HEK293 (cell line): ENCODE measurements at regions not wholly inside any gene's neighbourhood (a gene's known extent, or its start where the extent isn't known, plus 50 kb on each side); places are given as distances from the start of the nearest gene placed in this dataset.

ENCODE experiments used
- GFI1B ChIP-seq: fragments of 450-650 bp; formaldehyde crosslinking; IDR thresholded peaks from 2 replicates; pipeline ENCODE4 v1.5.1; 2016; ENCODE audit warnings: missing biosample characterization, missing genetic modification characterization
- GLIS1 ChIP-seq: fragments of 450-650 bp; formaldehyde crosslinking; IDR thresholded peaks from 2 replicates; pipeline ENCODE4 v1.5.1; 2016; ENCODE audit warnings: missing biosample characterization, missing genetic modification characterization
- HOXC10 ChIP-seq: sonication (generic); formaldehyde crosslinking; IDR thresholded peaks from 2 replicates; pipeline ENCODE4 v1.8.1; 2023; ENCODE audit warnings: mild to moderate bottlenecking, missing genetic modification reagents
- MZF1 ChIP-seq: fragments of 450-650 bp; formaldehyde crosslinking; IDR thresholded peaks from 2 replicates; pipeline ENCODE4 v1.5.1; 2017; ENCODE audit warnings: missing biosample characterization, missing genetic modification characterization, borderline replicate concordance
- OSR2 ChIP-seq: fragments of 450-650 bp; formaldehyde crosslinking; IDR thresholded peaks from 2 replicates; pipeline ENCODE4 v1.5.1; 2016; ENCODE audit warnings: missing biosample characterization, missing genetic modification characterization
- TRIM28 ChIP-seq: IDR thresholded peaks from 2 replicates; pipeline ENCODE4 v1.6.1; 2011; ENCODE audit warnings: low read length, control low read depth, borderline replicate concordance
- WT1 ChIP-seq: fragments of 450-650 bp; formaldehyde crosslinking; IDR thresholded peaks from 2 replicates; pipeline ENCODE4 v1.5.1; 2016; ENCODE audit warnings: missing biosample characterization, missing genetic modification characterization
- YY1 ChIP-seq: fragments of 450-650 bp; formaldehyde crosslinking; IDR thresholded peaks from 2 replicates; pipeline ENCODE4 v1.5.1; 2018; ENCODE audit warnings: missing biosample characterization, missing genetic modification characterization
- YY2 ChIP-seq: fragments of 450-650 bp; formaldehyde crosslinking; IDR thresholded peaks from 2 replicates; pipeline ENCODE4 v1.5.1; 2016; ENCODE audit warnings: missing biosample characterization, missing genetic modification characterization
- ZBTB1 ChIP-seq: fragments of 450-650 bp; formaldehyde crosslinking; IDR thresholded peaks from 2 replicates; pipeline ENCODE4 v1.5.1; 2016; ENCODE audit warnings: missing biosample characterization, missing genetic modification characterization
- ZBTB11 ChIP-seq: fragments of 450-650 bp; formaldehyde crosslinking; conservative IDR thresholded peaks from 2 replicates; pipeline ENCODE4 v1.5.1; 2016; ENCODE audit warnings: low read depth, missing biosample characterization, missing genetic modification characterization
- ZBTB20 ChIP-seq: fragments of 450-650 bp; formaldehyde crosslinking; IDR thresholded peaks from 2 replicates; pipeline ENCODE4 v1.5.1; 2016; ENCODE audit warnings: missing biosample characterization, missing genetic modification characterization
- ZBTB48 ChIP-seq: fragments of 450-650 bp; formaldehyde crosslinking; IDR thresholded peaks from 2 replicates; pipeline ENCODE4 v1.5.1; 2016; ENCODE audit warnings: missing biosample characterization, missing genetic modification characterization
- ZFP3 ChIP-seq: fragments of 450-650 bp; formaldehyde crosslinking; IDR thresholded peaks from 2 replicates; pipeline ENCODE4 v1.5.1; 2016; ENCODE audit warnings: low read depth, missing biosample characterization, missing genetic modification characterization
- ZNF112 ChIP-seq: fragments of 450-650 bp; formaldehyde crosslinking; IDR thresholded peaks from 2 replicates; pipeline ENCODE4 v1.5.0; 2017; ENCODE audit warnings: missing biosample characterization, missing genetic modification characterization
- ZNF132 ChIP-seq: fragments of 450-650 bp; formaldehyde crosslinking; IDR thresholded peaks from 2 replicates; pipeline ENCODE4 v1.5.1; 2017; ENCODE audit warnings: missing biosample characterization, missing genetic modification characterization, borderline replicate concordance
- ZNF146 ChIP-seq: fragments of 450-650 bp; formaldehyde crosslinking; IDR thresholded peaks from 2 replicates; pipeline ENCODE4 v1.5.1; 2016; ENCODE audit warnings: missing biosample characterization, missing genetic modification characterization
- ZNF202 ChIP-seq: fragments of 450-650 bp; formaldehyde crosslinking; IDR thresholded peaks from 2 replicates; pipeline ENCODE4 v1.5.1; 2016; ENCODE audit warnings: missing biosample characterization, missing genetic modification characterization, borderline replicate concordance
- ZNF324 ChIP-seq: fragments of 450-650 bp; formaldehyde crosslinking; IDR thresholded peaks from 2 replicates; pipeline ENCODE4 v1.5.1; 2016; ENCODE audit warnings: missing biosample characterization, missing genetic modification characterization
- ZNF391 ChIP-seq: fragments of 450-650 bp; formaldehyde crosslinking; IDR thresholded peaks from 2 replicates; pipeline ENCODE4 v1.5.1; 2016; ENCODE audit warnings: low read depth, missing biosample characterization, missing genetic modification characterization, borderline replicate concordance
- ZNF423 ChIP-seq: fragments of 450-650 bp; formaldehyde crosslinking; IDR thresholded peaks from 2 replicates; pipeline ENCODE4 v1.5.1; 2016; ENCODE audit warnings: missing biosample characterization, missing genetic modification characterization
- ZNF449 ChIP-seq: fragments of 450-650 bp; formaldehyde crosslinking; IDR thresholded peaks from 2 replicates; pipeline ENCODE4 v1.5.1; 2017; ENCODE audit warnings: missing biosample characterization, mild to moderate bottlenecking, missing genetic modification characterization, moderate library complexity
- ZNF513 ChIP-seq: fragments of 450-650 bp; IDR thresholded peaks from 2 replicates; pipeline ENCODE4 v1.5.1; 2018; ENCODE audit warnings: missing biosample characterization, missing genetic modification characterization
- ZNF529 ChIP-seq: fragments of 450-650 bp; formaldehyde crosslinking; IDR thresholded peaks from 2 replicates; pipeline ENCODE4 v1.5.1; 2017; ENCODE audit warnings: missing genetic modification characterization, missing biosample characterization; ENCODE audit not compliant: insufficient replicate concordance
- ZNF549 ChIP-seq: fragments of 450-650 bp; IDR thresholded peaks from 2 replicates; pipeline ENCODE4 v1.5.1; 2018; ENCODE audit warnings: missing biosample characterization, missing genetic modification characterization, mild to moderate bottlenecking, inconsistent platforms, moderate library complexity
- ZNF585B ChIP-seq: fragments of 450-650 bp; formaldehyde crosslinking; IDR thresholded peaks from 2 replicates; pipeline ENCODE4 v1.5.1; 2016; ENCODE audit warnings: missing biosample characterization, missing genetic modification characterization
- ZNF658 ChIP-seq: fragments of 450-650 bp; formaldehyde crosslinking; IDR thresholded peaks from 2 replicates; pipeline ENCODE4; 2016; ENCODE audit warnings: missing biosample characterization, missing genetic modification characterization
- ZNF660 ChIP-seq: fragments of 450-650 bp; IDR thresholded peaks from 2 replicates; pipeline ENCODE4 v1.5.1; 2018; ENCODE audit warnings: missing biosample characterization, mild to moderate bottlenecking, missing genetic modification characterization
- ZNF791 ChIP-seq: fragments of 450-650 bp; formaldehyde crosslinking; IDR thresholded peaks from 2 replicates; pipeline ENCODE4 v1.5.1; 2016; ENCODE audit warnings: missing biosample characterization, missing genetic modification characterization
- TF ChIP-seq, protein P1 (sequence below): fragments of 450-650 bp; formaldehyde crosslinking; IDR thresholded peaks from 2 replicates; pipeline ENCODE4 v1.5.1; 2017; ENCODE audit warnings: missing biosample characterization, missing genetic modification characterization
- TF ChIP-seq, protein P2 (sequence below): IDR thresholded peaks from 2 replicates; pipeline ENCODE4 v1.6.1; 2011; ENCODE audit warnings: mild to moderate bottlenecking, low read depth, low read length, borderline replicate concordance
- TF ChIP-seq, protein P3 (sequence below): fragments of 450-650 bp; formaldehyde crosslinking; IDR thresholded peaks from 2 replicates; pipeline ENCODE4 v1.5.1; 2017; ENCODE audit warnings: missing biosample characterization, missing genetic modification characterization

DNA sequence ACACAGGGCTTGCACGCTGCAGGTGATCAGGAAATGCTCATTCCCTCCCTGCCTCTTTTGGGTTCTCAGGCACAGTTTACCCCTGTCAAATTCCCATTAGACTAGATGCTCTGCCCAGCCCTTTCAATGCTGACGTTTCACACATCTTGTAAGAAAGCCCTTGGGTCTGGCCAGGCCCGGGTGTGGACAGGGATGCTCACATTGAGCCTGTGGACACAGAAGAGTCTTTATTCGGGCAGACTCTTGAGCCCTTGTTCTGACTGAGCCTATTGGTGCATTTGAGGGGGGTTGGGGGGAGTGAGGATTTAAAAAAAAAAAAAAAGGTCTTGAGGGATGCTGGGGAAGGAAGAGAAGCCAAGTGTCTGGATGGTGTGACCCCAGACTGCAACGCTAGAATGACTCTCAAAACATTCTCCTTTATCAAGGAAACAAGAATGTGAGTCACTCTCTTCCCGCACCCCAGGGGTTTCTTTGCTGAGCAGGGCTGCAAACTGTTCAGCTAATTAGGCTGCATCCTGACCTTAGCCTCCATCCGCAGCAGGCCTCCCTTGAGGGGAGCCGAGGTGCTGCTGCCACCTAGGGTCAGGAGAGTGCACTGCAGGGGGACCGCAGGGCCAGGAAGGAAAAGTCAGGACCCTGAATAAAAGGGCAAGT, 53.6 kb upstream of the TMEM72 start (continued):
- TF ChIP-seq HOXC10 (CRISPR knock-in tag) = no peak
- TF ChIP-seq ZNF791 (tag by site-specific recombination) = no peak
- no peak for TF ChIP-seq WT1 (tag by site-specific recombination)
- no peak for TF ChIP-seq OSR2
- no peak for TF ChIP-seq ZNF391 (tag by site-specific recombination)
- no peak for TF ChIP-seq ZNF423 (tag by site-specific recombination)
- TF ChIP-seq ZNF132 (tag by site-specific recombination) = no peak
- no peak for TF ChIP-seq ZNF549 (tag by site-specific recombination)
- TF ChIP-seq ZNF660 (tag by site-specific recombination) = peak; percentile 94
- TF ChIP-seq TRIM28 = no peak
- TF ChIP-seq, protein P1, sequence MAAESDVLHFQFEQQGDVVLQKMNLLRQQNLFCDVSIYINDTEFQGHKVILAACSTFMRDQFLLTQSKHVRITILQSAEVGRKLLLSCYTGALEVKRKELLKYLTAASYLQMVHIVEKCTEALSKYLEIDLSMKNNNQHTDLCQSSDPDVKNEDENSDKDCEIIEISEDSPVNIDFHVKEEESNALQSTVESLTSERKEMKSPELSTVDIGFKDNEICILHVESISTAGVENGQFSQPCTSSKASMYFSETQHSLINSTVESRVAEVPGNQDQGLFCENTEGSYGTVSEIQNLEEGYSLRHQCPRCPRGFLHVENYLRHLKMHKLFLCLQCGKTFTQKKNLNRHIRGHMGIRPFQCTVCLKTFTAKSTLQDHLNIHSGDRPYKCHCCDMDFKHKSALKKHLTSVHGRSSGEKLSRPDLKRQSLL (tag by site-specific recombination) = no peak
- TF ChIP-seq, protein P2, sequence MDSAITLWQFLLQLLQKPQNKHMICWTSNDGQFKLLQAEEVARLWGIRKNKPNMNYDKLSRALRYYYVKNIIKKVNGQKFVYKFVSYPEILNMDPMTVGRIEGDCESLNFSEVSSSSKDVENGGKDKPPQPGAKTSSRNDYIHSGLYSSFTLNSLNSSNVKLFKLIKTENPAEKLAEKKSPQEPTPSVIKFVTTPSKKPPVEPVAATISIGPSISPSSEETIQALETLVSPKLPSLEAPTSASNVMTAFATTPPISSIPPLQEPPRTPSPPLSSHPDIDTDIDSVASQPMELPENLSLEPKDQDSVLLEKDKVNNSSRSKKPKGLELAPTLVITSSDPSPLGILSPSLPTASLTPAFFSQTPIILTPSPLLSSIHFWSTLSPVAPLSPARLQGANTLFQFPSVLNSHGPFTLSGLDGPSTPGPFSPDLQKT = no peak
- no peak for TF ChIP-seq ZNF324
- TF ChIP-seq ZNF112 = no peak
- no peak for TF ChIP-seq ZFP3
- TF ChIP-seq GFI1B (tag by site-specific recombination) = no peak
- 0 out of 2 replicates have a peak, but pooled peaks have one; percentile 26 for TF ChIP-seq ZBTB11 (tag by site-specific recombination)
- no peak for TF ChIP-seq ZNF658
- no peak for TF ChIP-seq ZNF202 (tag by site-specific recombination)
- no peak for TF ChIP-seq ZBTB20 (tag by site-specific recombination)
- no peak; the same call in 1 of the 2 replicates for TF ChIP-seq ZNF449 (tag by site-specific recombination)
- 0 out of 2 replicates have a peak, but pooled peaks have one; percentile 54 for TF ChIP-seq YY1 (tag by site-specific recombination)
- no peak for TF ChIP-seq ZNF585B (tag by site-specific recombination)
- peak; percentile 57; the same call in 1 of the 2 replicates for TF ChIP-seq MZF1 (tag by site-specific recombination)
- no peak for TF ChIP-seq YY2
- peak; percentile 23; the same call in 1 of the 2 replicates for TF ChIP-seq ZBTB48 (tag by site-specific recombination)
- no peak for TF ChIP-seq ZNF146 (tag by site-specific recombination)
- no peak for TF ChIP-seq ZNF529 (tag by site-specific recombination)
- peak; percentile 84 for TF ChIP-seq GLIS1 (tag by site-specific recombination)
- TF ChIP-seq ZNF513 (tag by site-specific recombination) = no peak
- TF ChIP-seq, protein P3, sequence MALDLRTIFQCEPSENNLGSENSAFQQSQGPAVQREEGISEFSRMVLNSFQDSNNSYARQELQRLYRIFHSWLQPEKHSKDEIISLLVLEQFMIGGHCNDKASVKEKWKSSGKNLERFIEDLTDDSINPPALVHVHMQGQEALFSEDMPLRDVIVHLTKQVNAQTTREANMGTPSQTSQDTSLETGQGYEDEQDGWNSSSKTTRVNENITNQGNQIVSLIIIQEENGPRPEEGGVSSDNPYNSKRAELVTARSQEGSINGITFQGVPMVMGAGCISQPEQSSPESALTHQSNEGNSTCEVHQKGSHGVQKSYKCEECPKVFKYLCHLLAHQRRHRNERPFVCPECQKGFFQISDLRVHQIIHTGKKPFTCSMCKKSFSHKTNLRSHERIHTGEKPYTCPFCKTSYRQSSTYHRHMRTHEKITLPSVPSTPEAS = peak; percentile 37; the same call in 1 of the 2 replicates
- peak; percentile 71; the same call in 1 of the 2 replicates for TF ChIP-seq ZBTB1 (tag by site-specific recombination)
